HEK293 (cell line): ENCODE measurements at regions not wholly inside any gene's neighbourhood (a gene's known extent, or its start where the extent isn't known, plus 50 kb on each side); places are given as distances from the start of the nearest gene placed in this dataset.

ENCODE experiments used
- CTCF ChIA-PET: fragments of 350-600 bp; formaldehyde crosslinking; extraction: SDS; loops from one replicate; lab custom pipeline; 2021; ENCODE audit warnings: antibody characterized with exemption; lab: Yijun Ruan, JAX
- POLR2A ChIA-PET: fragments of 300-600 bp; formaldehyde crosslinking; extraction: SDS; loops from one replicate; lab custom pipeline; 2020; ENCODE audit warnings: antibody characterized with exemption, inconsistent platforms; lab: Yijun Ruan, JAX
- H3K27ac ChIP-seq: fragments of 200-500 bp; sonication (Bioruptor generic); 2 replicates; pipeline ENCODE4 v1.5.1; 2014; ENCODE audit warnings: low read depth, low read length, control low read depth, inconsistent platforms; ENCODE audit errors: extremely low read depth
- H3K36me3 ChIP-seq, 2 experiments: fragments of 200-500 bp in 1 of 2; sonication (Bioruptor generic) in 1 of 2; 1 replicate in 1 of 2; 2 replicates in 1 of 2; pipeline ENCODE4 v1.5.1; 2014 to 2017; ENCODE audit warnings: inconsistent platforms in 2 of 2, low read length in 2 of 2; ENCODE audit not compliant: control insufficient read depth in 2 of 2, insufficient read depth in 1 of 2
- H3K4me1 ChIP-seq: fragments of 200-500 bp; sonication (Bioruptor generic); 2 replicates; pipeline ENCODE4 v1.5.1; 2014; ENCODE audit warnings: mild to moderate bottlenecking, low read length, inconsistent platforms; ENCODE audit not compliant: control insufficient read depth, insufficient read depth
- H3K4me3 ChIP-seq: 2 replicates; pipeline ENCODE4 v1.5.1; 2011; ENCODE audit warnings: low read depth, mild to moderate bottlenecking, control low read depth, low read length, moderate library complexity
- H3K9me3 ChIP-seq: fragments of 200-500 bp; sonication (Bioruptor generic); 2 replicates; pipeline ENCODE4 v1.5.1; 2014; ENCODE audit warnings: low read depth, low read length, inconsistent platforms; ENCODE audit not compliant: control insufficient read depth, insufficient read depth
- SCRT2 ChIP-seq: fragments of 450-650 bp; formaldehyde crosslinking; IDR thresholded peaks from 2 replicates; pipeline ENCODE4 v1.5.1; 2016; ENCODE audit warnings: missing biosample characterization, missing genetic modification characterization
- ZNF155 ChIP-seq: fragments of 450-650 bp; formaldehyde crosslinking; IDR thresholded peaks from 2 replicates; pipeline ENCODE4 v1.5.1; 2016; ENCODE audit warnings: missing biosample characterization, missing genetic modification characterization
- ZNF184 ChIP-seq: fragments of 450-650 bp; IDR thresholded peaks from 2 replicates; pipeline ENCODE4 v1.5.1; 2018; ENCODE audit warnings: missing biosample characterization, mild to moderate bottlenecking, missing genetic modification characterization
- ZNF366 ChIP-seq: fragments of 450-650 bp; formaldehyde crosslinking; conservative IDR thresholded peaks from 2 replicates; pipeline ENCODE4 v1.5.1; 2016; ENCODE audit warnings: missing biosample characterization, missing genetic modification characterization
- ZNF433 ChIP-seq: fragments of 450-650 bp; formaldehyde crosslinking; IDR thresholded peaks from 2 replicates; pipeline ENCODE4 v1.5.1; 2016; ENCODE audit warnings: missing biosample characterization, missing genetic modification characterization, low read depth
- ZNF501 ChIP-seq: fragments of 450-650 bp; formaldehyde crosslinking; IDR thresholded peaks from 2 replicates; pipeline ENCODE4 v1.5.1; 2016; ENCODE audit warnings: missing biosample characterization, missing genetic modification characterization
- ZNF529 ChIP-seq: fragments of 450-650 bp; formaldehyde crosslinking; IDR thresholded peaks from 2 replicates; pipeline ENCODE4 v1.5.1; 2017; ENCODE audit warnings: missing genetic modification characterization, missing biosample characterization; ENCODE audit not compliant: insufficient replicate concordance
- ZNF571 ChIP-seq: fragments of 450-650 bp; formaldehyde crosslinking; IDR thresholded peaks from 2 replicates; pipeline ENCODE4 v1.5.0; 2017; ENCODE audit warnings: missing biosample characterization, missing genetic modification characterization
- ZNF580 ChIP-seq: fragments of 450-650 bp; formaldehyde crosslinking; IDR thresholded peaks from 2 replicates; pipeline ENCODE4 v1.5.1; 2016; ENCODE audit warnings: missing biosample characterization, missing genetic modification characterization
- ZNF600 ChIP-seq: fragments of 450-650 bp; formaldehyde crosslinking; IDR thresholded peaks from 2 replicates; pipeline ENCODE4 v1.5.1; 2016; ENCODE audit warnings: missing biosample characterization, missing genetic modification characterization
- ZNF639 ChIP-seq: fragments of 450-650 bp; formaldehyde crosslinking; IDR thresholded peaks from 2 replicates; pipeline ENCODE4 v1.5.1; 2016; ENCODE audit warnings: missing biosample characterization, missing genetic modification characterization
- TF ChIP-seq, protein P1 (sequence below): fragments of 450-650 bp; formaldehyde crosslinking; IDR thresholded peaks from 2 replicates; pipeline ENCODE4 v1.5.1; 2017; ENCODE audit warnings: missing biosample characterization, mild to moderate bottlenecking, missing genetic modification characterization, moderate library complexity
- TF ChIP-seq, protein P2 (sequence below): fragments of 450-650 bp; formaldehyde crosslinking; IDR thresholded peaks from 2 replicates; pipeline ENCODE4 v1.5.1; 2016; ENCODE audit warnings: missing biosample characterization, missing genetic modification characterization
- TF ChIP-seq, protein P3 (sequence below): sonication (generic); formaldehyde crosslinking; IDR thresholded peaks from 2 replicates; pipeline ENCODE4 v1.8.1; 2022; ENCODE audit warnings: mild to moderate bottlenecking, moderate library complexity, missing genetic modification reagents
- TF ChIP-seq, protein P4 (sequence below): fragments of 450-650 bp; formaldehyde crosslinking; IDR thresholded peaks from 2 replicates; pipeline ENCODE4 v1.5.1; 2016; ENCODE audit warnings: missing biosample characterization, missing genetic modification characterization
- TF ChIP-seq, protein P5 (sequence below): fragments of 450-650 bp; formaldehyde crosslinking; IDR thresholded peaks from 2 replicates; pipeline ENCODE4 v1.5.1; 2016; ENCODE audit warnings: missing biosample characterization, missing genetic modification characterization

- TF ChIP-seq, protein P1, sequence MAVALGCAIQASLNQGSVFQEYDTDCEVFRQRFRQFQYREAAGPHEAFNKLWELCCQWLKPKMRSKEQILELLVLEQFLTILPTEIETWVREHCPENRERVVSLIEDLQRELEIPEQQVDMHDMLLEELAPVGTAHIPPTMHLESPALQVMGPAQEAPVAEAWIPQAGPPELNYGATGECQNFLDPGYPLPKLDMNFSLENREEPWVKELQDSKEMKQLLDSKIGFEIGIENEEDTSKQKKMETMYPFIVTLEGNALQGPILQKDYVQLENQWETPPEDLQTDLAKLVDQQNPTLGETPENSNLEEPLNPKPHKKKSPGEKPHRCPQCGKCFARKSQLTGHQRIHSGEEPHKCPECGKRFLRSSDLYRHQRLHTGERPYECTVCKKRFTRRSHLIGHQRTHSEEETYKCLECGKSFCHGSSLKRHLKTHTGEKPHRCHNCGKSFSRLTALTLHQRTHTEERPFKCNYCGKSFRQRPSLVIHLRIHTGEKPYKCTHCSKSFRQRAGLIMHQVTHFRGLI (tag by site-specific recombination), result no peak
These were observed 83.8 kb upstream of the STOX2 start (continued) for GRCh38 chr4:183821076-183821853.

DNA sequence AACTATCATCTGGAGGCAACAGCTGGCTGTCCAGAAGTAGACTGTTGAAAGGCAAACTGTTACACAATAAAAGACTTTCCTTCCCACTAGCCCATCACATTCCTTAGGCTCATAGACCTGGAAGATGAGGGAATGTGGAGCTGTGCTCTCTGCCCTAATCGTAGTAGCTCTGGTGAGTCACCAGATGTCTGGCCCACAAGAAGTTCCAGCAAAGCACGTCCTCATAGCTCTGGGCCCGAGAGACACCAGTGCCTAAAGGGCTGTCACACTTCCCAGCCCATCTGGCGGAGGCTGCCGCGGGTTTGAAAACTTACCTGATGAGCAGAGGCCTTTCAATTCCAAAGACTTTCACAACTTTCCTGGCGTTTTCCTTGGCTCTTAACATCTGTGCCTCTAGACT, 81.7 kb upstream of the STOX2 start:
- Histone ChIP-seq H3K27ac (no peak overlapping the region), H3K4me3 (no peak overlapping the region), H3K36me3 (no peaks in the 10 kb centered on the region), H3K9me3 (no peaks in the 10 kb centered on the region), H3K4me1 (no peaks in the 10 kb centered on the region)
- peak; percentile 61 for TF ChIP-seq SCRT2
- TF ChIP-seq, protein P2, sequence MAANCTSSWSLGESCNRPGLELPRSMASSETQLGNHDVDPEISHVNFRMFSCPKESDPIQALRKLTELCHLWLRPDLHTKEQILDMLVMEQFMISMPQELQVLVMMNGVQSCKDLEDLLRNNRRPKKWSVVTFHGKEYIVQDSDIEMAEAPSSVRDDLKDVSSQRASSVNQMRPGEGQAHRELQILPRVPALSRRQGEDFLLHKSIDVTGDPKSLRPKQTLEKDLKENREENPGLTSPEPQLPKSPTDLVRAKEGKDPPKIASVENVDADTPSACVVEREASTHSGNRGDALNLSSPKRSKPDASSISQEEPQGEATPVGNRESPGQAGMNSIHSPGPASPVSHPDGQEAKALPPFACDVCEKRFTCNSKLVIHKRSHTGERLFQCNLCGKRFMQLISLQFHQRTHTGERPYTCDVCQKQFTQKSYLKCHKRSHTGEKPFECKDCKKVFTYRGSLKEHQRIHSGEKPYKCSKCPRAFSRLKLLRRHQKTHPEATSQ, result no peak
- POLR2A ChIA-PET, result no interaction called here
- CTCF ChIA-PET, result interaction anchor here (1.1 kb wide), 1 partner anchor 277 kb away, joined by 4 read pairs; no protein-coding TSS in a partner anchor

GRCh38 chr4:183825346-183825745, 79.8 kb upstream of the STOX2 start:
- Histone ChIP-seq H3K4me1 (no peaks in the 10 kb centered on the region), H3K36me3 (no peaks in the 10 kb centered on the region), H3K4me3 (no peak overlapping the region), H3K27ac (no peak overlapping the region), H3K9me3 (no peaks in the 10 kb centered on the region)
- CTCF ChIA-PET, result no interaction called here
- TF ChIP-seq, protein P3, sequence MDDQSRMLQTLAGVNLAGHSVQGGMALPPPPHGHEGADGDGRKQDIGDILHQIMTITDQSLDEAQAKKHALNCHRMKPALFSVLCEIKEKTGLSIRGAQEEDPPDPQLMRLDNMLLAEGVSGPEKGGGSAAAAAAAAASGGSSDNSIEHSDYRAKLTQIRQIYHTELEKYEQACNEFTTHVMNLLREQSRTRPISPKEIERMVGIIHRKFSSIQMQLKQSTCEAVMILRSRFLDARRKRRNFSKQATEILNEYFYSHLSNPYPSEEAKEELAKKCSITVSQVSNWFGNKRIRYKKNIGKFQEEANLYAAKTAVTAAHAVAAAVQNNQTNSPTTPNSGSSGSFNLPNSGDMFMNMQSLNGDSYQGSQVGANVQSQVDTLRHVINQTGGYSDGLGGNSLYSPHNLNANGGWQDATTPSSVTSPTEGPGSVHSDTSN (CRISPR knock-in tag), result no peak
- TF ChIP-seq ZNF155 (tag by site-specific recombination), result no peak
- TF ChIP-seq, protein P4, sequence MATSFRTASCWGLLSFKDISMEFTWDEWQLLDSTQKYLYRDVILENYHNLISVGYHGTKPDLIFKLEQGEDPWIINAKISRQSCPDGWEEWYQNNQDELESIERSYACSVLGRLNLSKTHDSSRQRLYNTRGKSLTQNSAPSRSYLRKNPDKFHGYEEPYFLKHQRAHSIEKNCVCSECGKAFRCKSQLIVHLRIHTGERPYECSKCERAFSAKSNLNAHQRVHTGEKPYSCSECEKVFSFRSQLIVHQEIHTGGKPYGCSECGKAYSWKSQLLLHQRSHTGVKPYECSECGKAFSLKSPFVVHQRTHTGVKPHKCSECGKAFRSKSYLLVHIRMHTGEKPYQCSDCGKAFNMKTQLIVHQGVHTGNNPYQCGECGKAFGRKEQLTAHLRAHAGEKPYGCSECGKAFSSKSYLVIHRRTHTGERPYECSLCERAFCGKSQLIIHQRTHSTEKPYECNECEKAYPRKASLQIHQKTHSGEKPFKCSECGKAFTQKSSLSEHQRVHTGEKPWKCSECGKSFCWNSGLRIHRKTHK, result no peak
- POLR2A ChIA-PET, result no interaction called here

GRCh38 chr4:183826461-183826860, 78.6 kb upstream of the STOX2 start:
- Histone ChIP-seq H3K4me1 (no peaks in the 10 kb centered on the region), H3K4me3 (no peak overlapping the region), H3K27ac (no peak overlapping the region), H3K9me3 (no peaks in the 10 kb centered on the region), H3K36me3 (no peaks in the 10 kb centered on the region)
- ChIA-PET CTCF (interaction anchor here (0.9 kb wide), 1 partner anchor 341 kb away, joined by 3 read pairs; no protein-coding TSS in a partner anchor), POLR2A (no interaction called here)
- TF ChIP-seq, protein P4, result no peak
- no peak for TF ChIP-seq ZNF600
- TF ChIP-seq ZNF639 (tag by site-specific recombination), result no peak
- TF ChIP-seq ZNF580, result no peak
- TF ChIP-seq ZNF184 (tag by site-specific recombination), result no peak
- TF ChIP-seq ZNF571 (tag by site-specific recombination), result no peak
- TF ChIP-seq ZNF501 (tag by site-specific recombination), result no peak
- no peak for TF ChIP-seq ZNF433
- TF ChIP-seq ZNF366 (tag by site-specific recombination), result no peak
- TF ChIP-seq, protein P5, sequence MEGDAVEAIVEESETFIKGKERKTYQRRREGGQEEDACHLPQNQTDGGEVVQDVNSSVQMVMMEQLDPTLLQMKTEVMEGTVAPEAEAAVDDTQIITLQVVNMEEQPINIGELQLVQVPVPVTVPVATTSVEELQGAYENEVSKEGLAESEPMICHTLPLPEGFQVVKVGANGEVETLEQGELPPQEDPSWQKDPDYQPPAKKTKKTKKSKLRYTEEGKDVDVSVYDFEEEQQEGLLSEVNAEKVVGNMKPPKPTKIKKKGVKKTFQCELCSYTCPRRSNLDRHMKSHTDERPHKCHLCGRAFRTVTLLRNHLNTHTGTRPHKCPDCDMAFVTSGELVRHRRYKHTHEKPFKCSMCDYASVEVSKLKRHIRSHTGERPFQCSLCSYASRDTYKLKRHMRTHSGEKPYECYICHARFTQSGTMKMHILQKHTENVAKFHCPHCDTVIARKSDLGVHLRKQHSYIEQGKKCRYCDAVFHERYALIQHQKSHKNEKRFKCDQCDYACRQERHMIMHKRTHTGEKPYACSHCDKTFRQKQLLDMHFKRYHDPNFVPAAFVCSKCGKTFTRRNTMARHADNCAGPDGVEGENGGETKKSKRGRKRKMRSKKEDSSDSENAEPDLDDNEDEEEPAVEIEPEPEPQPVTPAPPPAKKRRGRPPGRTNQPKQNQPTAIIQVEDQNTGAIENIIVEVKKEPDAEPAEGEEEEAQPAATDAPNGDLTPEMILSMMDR (tag by site-specific recombination), result no peak
- no peak for TF ChIP-seq ZNF529 (tag by site-specific recombination)
